Heart right ventricle (tissue), 16 donors: ENCODE measurements at regions not wholly inside any gene's neighbourhood (a gene's known extent, or its start where the extent isn't known, plus 50 kb on each side); places are given as distances from the start of the nearest gene placed in this dataset.

ENCODE experiments used
- ATAC-seq, 8 donors: fragments of 200-7000 bp; cut with Tn5 transposase; one replicate each; pipeline ENCODE4 v1.9.1; 2020; ENCODE audit warnings: mild to moderate bottlenecking in 8 of 8, moderate library complexity in 8 of 8, moderate number of reproducible peaks in 1 of 8
- DNase-seq, 2 donors: peaks; one replicate each; pipeline ENCODE4 v3.0.0-alpha.2; 2020
- H3K27ac ChIP-seq, 10 donors: fragments of 200-600 bp; sonication (generic) in 2 of 10; one replicate each; pipeline versions ENCODE4 v1.5.0 to v1.8.0; 2020 to 2022; ENCODE audit warnings: mild to moderate bottlenecking in 3 of 10
- H3K27me3 ChIP-seq, 7 donors: fragments of 200-600 bp; one replicate each; pipeline ENCODE4 v1.8.0; 2021 to 2022; ENCODE audit warnings: mild to moderate bottlenecking in 2 of 7
- H3K36me3 ChIP-seq, 9 donors: fragments of 200-600 bp; sonication (generic) in 1 of 9; one replicate each; pipeline versions ENCODE4 v1.5.0 to v1.8.0; 2020 to 2022; ENCODE audit warnings: mild to moderate bottlenecking in 2 of 9
- H3K4me1 ChIP-seq, 9 donors: fragments of 200-600 bp; sonication (generic) in 1 of 9; one replicate each; pipeline versions ENCODE4 v1.5.0 to v1.8.0; 2020 to 2022; ENCODE audit warnings: mild to moderate bottlenecking in 4 of 9
- H3K4me3 ChIP-seq, 10 donors: fragments of 200-600 bp; sonication (generic) in 2 of 10; one replicate each; pipeline versions ENCODE4 v1.5.0 to v1.8.0; 2020 to 2022; ENCODE audit warnings: mild to moderate bottlenecking in 7 of 10, moderate library complexity in 2 of 10
- H3K9me3 ChIP-seq, 11 donors: fragments of 200-600 bp in 10 of 11; sonication (generic) in 2 of 11; one replicate each; pipeline versions ENCODE4 v1.5.0 to v1.8.0; 2013 to 2022; ENCODE audit warnings: mild to moderate bottlenecking in 2 of 11, control low read depth in 1 of 11, moderate library complexity in 1 of 11
- WGBS, 2 donors: extraction: QIAGEN DNeasy Blood & Tissue Kit; methylation state at CpG; one replicate each; pipeline ENCODE4 v1.1.7; 2013; ENCODE audit warnings: inconsistent platforms in 1 of 2; 5-methylcytosine and 5-hydroxymethylcytosine counted together
- intact Hi-C, 10 donors: fragments of 100-400 bp; cut with DNase I; formaldehyde crosslinking; loops; one replicate each; pipeline versions ENCODE4 v1.11.1 to v1.14.2; 2022
- TF ChIP-seq, protein P1 (sequence below), 9 donors: fragments of 200-600 bp; sonication (generic) in 2 of 9; IDR thresholded peaks; one replicate each; pipeline versions ENCODE4 v1.5.0 to v1.8.0; 2021 to 2022; ENCODE audit warnings: antibody characterized with exemption in 9 of 9, mild to moderate bottlenecking in 5 of 9, moderate library complexity in 1 of 9
- donor health status: Arrhythmogenic right ventricular cardiomyopathy.
- donor health status: ischemic (EF 13 %, LVEDD 7.1; RV severe dilation, severe dysfunction).
- donor health status: healthy with polysubstance abuse.
- donor health status: DM: no; HTN: yes; CAD: no.
- donor health status: DM: no; HTN: no; CAD: no.
- donor health status: ischemic (EF 25% LVEDD 6.9; RV normal size, moderate dysfunction).
- donor health status: ischemic (EF 25% LVEDD 5.7; RV mildly dilated, moderate dysfunction).
- donor health status: healthy.
- donor health status: DM: yes; HTN: yes; CAD: no.
- donor health status: Ischemic cardiomyopathy.
- donor health status: ischemic (EF 35%, LVEDD 5.7; RV mildly dilated, moderate dysfunction).
- donor health status: nonischemic (EF 11% LVEDD 7.7; RV severe dilation, severe dysfunction).
- donor health status: DM: yes; HTN: yes; CAD: no.
- donor health status: PGD.
- donor health status: ischemic (EF 29% LVEDD 5.4; RV normal size, mild dysfunction).
- donor health status: nonischemic (EF 23%, LVEDD 6.1; RV moderate dilation, normal function).

DNA sequence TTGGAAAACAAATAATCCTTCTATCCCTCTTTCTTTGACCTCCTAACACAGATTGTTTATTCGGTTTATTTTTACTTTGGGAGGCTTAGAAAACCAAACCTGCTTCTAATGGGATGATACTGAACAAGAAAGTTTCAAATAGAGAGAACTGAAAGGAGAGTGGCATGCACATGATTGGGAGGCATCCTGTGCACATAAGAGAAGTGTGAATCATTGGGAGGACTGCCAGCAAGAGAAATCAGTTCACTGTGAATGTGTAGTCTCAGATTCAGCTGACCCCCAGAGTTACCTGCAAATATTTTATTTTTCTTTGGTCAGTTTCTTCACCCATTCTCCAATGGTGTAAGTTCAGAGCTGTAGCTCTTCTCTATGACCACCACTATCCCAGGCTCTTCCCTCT is 1363.2 kb upstream of the ACVR2A start:
- Histone ChIP-seq H3K27me3 (no peaks in the 10 kb centered on the region), H3K27ac (no peak overlapping the region), H3K36me3 (no peaks in the 10 kb centered on the region), H3K9me3 (peaks cover 0 to 2% (median 0%) of the 10 kb centered on the region in 11 donors), H3K4me1 (no peaks in the 10 kb centered on the region), H3K4me3 (no peak overlapping the region)
- intact Hi-C loops: no loop called here
- DNase-seq (no peak), ATAC-seq (no peak)
- 66 to 86% methylated on average over 1 of the region's 1 CpG for WGBS, 2 donors
- TF ChIP-seq, protein P1, sequence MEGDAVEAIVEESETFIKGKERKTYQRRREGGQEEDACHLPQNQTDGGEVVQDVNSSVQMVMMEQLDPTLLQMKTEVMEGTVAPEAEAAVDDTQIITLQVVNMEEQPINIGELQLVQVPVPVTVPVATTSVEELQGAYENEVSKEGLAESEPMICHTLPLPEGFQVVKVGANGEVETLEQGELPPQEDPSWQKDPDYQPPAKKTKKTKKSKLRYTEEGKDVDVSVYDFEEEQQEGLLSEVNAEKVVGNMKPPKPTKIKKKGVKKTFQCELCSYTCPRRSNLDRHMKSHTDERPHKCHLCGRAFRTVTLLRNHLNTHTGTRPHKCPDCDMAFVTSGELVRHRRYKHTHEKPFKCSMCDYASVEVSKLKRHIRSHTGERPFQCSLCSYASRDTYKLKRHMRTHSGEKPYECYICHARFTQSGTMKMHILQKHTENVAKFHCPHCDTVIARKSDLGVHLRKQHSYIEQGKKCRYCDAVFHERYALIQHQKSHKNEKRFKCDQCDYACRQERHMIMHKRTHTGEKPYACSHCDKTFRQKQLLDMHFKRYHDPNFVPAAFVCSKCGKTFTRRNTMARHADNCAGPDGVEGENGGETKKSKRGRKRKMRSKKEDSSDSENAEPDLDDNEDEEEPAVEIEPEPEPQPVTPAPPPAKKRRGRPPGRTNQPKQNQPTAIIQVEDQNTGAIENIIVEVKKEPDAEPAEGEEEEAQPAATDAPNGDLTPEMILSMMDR (IDR thresholded peaks at IDR 0.05): no peak

DNA sequence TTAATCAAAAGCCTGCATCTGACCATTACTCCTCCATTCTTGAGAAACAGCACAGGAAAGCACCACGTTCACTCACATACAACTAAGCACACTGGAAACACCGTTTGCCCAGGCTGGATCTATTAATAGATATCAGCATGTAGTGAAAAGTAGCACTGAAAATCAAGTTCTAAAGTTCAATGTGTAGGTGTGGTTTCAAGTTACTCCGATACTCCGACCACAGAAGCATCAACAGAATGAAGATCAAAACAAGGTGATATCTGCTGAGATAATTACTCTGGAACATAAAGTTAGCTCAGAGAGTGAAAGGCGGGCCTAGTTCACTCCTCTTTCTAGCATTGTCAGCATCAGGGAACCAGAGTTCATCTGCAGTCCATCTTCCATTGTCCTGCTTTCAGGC is 1367.4 kb upstream of the ACVR2A start:
- Histone ChIP-seq H3K4me1 (no peaks in the 10 kb centered on the region), H3K27me3 (no peaks in the 10 kb centered on the region), H3K9me3 (no peaks in the 10 kb centered on the region), H3K27ac (no peak overlapping the region), H3K4me3 (no peak overlapping the region), H3K36me3 (no peaks in the 10 kb centered on the region)
- DNase-seq (no peak), ATAC-seq (no peak)
- WGBS, 2 donors: 40 to 50% methylated on average over 5 of the region's 5 CpGs
- TF ChIP-seq, protein P1 (IDR thresholded peaks at IDR 0.05): no peak
- intact Hi-C loops: no loop called here

DNA sequence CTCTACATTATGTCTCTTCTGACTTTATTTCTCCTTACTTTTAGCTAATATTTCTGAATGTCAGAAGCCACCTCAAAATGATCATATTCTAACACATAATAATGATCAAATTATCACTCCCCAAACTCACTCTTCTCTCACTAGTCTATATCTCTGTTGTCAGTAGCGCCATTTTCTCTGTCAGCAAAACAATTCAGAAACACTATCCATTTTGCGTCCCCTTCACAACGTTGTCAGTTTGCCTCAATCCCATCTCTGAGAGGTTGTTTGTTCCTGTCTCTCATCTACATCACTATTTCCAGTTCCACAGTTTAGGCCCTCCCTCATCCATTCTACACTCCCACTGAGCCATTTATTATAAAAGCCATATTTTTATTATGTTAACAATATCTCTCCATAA is 1376.3 kb upstream of the ACVR2A start:
- TF ChIP-seq, protein P1 (IDR thresholded peaks at IDR 0.05): no peak
- Histone ChIP-seq H3K27ac (no peak overlapping the region), H3K36me3 (no peaks in the 10 kb centered on the region), H3K9me3 (peaks cover 0 to 1% (median 0%) of the 10 kb centered on the region in 11 donors), H3K27me3 (no peaks in the 10 kb centered on the region), H3K4me1 (no peaks in the 10 kb centered on the region), H3K4me3 (no peak overlapping the region)
- 88 to 89% methylated on average over 3 of the region's 3 CpGs for WGBS, 2 donors
- no peak for ATAC-seq
- intact Hi-C loops: no loop called here
- DNase-seq: no peak

DNA sequence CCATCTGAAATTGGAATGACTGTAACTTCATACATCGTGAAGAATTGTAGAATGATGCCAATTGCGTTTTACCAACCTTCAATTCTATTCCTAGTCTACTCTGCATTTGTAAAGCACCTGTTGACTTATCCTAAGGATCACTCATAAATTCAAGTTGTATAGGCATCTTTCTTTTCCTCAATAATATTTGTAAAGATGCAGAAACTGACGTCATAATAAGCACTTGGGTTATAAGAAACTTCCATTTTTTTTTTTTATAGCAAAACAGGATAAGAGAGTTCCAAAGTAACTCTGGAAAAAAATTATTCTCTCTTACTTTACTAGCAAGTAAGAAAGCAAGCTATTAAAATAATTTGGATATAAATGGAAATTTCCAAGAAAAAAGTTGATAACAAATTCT is 1377.4 kb upstream of the ACVR2A start:
- Histone ChIP-seq H3K9me3 (peaks cover 0 to 9% (median 0%) of the 10 kb centered on the region in 11 donors), H3K27me3 (no peaks in the 10 kb centered on the region), H3K4me3 (no peak overlapping the region), H3K36me3 (no peaks in the 10 kb centered on the region), H3K27ac (no peak overlapping the region), H3K4me1 (no peaks in the 10 kb centered on the region)
- DNase-seq: no peak
- 76 to 79% methylated on average over 3 of the region's 3 CpGs for WGBS, 2 donors
- no peak for ATAC-seq
- TF ChIP-seq, protein P1 (IDR thresholded peaks at IDR 0.05): no peak
- intact Hi-C loops: no loop called here

DNA sequence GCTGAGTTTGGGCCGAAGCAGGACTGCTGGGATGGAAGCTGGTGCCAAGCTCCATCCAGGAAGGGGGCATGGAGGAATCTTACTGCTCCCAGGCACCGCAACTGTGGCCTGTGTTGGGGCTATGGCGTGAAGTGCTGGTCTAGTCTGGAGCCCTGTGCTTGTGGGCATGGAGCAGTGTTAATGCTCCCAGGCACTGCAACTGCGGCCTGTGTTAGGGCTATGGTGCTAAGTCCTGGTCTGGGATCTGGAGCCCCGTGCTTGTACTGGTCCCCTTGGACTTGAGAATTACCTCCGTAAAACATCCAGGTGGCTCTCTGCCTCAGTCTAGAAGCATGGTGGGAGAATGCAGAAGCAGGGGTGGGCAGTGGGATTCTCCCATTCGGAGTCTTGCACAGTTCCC is 1379.4 kb upstream of the ACVR2A start:
- DNase-seq: no peak
- Histone ChIP-seq H3K27me3 (no peaks in the 10 kb centered on the region), H3K9me3 (peaks cover 0 to 23% (median 3%) of the 10 kb centered on the region in 11 donors), H3K36me3 (no peaks in the 10 kb centered on the region), H3K4me3 (no peak overlapping the region), H3K4me1 (no peaks in the 10 kb centered on the region), H3K27ac (no peak overlapping the region)
- intact Hi-C loops: no loop called here
- TF ChIP-seq, protein P1 (IDR thresholded peaks at IDR 0.05): no peak
- 90 to 94% methylated on average over 7 of the region's 7 CpGs for WGBS, 2 donors
- ATAC-seq: no peak
